GM19397 (cell line): ENCODE measurements at regions not wholly inside any gene's neighbourhood (a gene's known extent, or its start where the extent isn't known, plus 50 kb on each side); places are given as distances from the start of the nearest gene placed in this dataset.
"Not testable (repeated sequence)": the region's sequence is repeated elsewhere in the genome, so short reads cannot be mapped to it uniquely, and the experiment has no call there.

Source experiments
- ATAC-seq: cut with Tn5 transposase; IDR thresholded peaks from one replicate; pipeline ENCODE4 v1.9.1; 2021; ENCODE audit warnings: mild to moderate bottlenecking, moderate library complexity; ENCODE audit not compliant: unreplicated experiment

DNA sequence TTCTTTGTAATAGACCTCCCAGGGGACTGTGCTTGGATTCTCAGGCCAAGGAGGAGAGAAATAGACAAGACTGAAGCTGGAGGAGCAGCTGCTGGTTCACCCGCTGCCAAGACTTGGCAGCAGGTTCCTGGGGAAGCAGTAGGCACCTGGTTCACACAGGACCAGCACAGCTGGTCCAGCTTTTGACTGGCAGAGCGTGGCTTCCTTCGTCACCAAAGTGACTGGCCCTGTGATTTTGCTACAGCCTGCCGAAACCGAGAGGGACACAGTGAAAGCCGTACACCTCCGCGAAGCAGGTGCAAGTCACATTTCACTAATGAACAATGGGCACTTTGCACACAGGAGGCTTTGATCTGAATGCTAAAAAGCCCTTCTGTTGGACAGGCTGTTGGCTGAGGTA is 199.0 kb downstream of the RNF144B start:
- no peak for ATAC-seq

DNA sequence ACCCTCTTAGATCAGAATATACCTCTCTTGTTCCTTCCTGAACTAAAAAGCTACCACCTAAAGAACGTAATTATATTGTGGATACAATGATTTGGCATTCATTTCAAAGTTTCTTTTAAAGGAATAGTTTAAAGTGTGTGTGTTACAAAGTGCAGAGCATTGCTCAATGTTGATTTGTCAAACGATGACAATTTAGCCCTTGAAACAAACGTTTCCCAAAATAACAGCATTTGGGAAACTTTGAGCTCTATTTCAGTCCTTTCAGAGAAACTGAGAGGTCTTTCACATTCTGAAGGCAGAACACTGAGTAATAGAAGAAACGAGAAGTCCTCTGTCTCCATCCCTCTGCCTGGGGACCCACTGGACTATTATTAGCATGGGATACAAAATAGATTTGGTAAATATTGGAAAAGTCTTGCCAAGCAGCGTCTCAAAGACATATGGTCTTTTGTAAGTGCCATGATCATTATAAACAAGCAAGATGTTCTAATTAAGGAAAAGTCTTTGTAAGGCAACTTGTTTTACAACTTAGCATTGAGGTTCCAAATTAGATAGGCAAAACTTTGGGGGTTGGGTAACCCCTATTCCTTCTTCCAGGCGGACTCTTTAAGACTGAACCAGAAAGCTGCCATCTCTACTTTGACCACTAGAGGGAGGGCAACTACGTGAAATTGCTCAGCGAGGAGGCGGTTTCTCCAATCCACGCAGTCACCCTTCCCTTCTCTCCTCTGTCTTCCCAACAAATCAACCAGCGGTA is 208.8 kb downstream of the RNF144B start:
- ATAC-seq, result peak; percentile 81

DNA sequence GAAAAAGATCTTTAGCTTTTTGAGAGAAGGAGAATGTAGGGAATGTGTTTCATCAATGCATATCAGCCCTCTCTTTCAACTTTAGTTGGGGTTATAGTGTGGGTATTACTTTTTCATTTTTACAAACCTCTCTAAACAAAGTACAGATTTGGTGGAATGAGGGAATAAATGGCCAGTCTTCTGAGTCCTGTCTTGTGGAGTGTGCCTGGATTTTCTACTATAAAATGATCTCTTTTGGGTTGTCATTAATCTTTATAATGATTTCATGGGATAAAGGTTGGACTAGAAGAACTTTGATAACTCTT is 209.3 kb downstream of the RNF144B start:
- no peak for ATAC-seq

DNA sequence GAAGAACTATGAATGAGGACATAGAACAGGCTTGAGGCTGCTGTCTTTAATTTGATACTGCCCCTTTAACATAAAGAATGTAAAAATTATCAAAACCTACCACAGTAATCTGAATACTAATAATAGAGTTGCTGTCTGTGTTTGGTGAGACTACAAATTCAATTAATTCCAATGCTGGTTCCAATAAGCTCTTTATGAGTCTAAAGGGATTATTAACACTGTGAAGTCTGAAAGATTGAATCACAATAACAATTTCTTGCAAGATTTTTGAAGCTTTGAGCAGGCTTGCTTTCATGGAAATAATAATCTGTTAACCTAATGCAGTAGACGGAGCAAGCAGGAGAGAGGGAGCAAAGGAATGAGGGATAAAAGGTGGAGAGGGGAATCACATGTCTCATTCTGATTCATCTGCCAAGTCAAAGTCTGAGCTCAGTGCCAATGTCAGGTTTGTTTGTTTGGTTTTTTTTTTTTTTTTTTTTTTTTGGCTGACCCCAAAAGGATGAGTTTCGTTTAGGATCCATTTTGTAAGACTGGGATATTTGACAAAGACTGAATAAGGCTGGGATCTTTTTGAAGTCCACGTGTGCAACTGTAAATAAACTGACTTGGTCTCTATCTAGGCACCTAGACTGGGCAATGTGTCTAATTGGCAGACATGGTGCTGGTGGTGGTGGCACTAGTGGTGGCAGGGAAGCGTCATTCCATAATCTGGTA is 211.6 kb downstream of the RNF144B start:
- ATAC-seq, result no peak

DNA sequence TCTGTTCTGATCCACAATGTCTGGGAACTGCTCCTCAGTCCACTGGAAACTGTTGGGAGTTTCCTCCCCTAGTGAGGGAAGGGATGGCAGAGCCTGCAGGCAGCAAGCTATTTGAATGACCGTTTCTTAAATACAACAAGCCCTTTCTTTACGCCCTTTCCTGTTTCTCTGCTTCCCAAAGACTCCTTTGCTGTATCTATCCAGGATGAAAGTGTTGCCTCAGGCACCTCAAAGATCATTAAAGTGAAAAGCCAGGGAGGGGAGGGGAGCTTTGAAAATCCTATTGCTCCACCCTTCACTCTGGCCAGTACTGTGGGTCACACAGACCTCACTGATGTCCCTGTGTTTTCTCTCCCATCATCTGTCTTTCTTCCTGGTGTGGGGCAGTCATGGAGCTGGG is 213.1 kb downstream of the RNF144B start:
- ATAC-seq, result no peak

DNA sequence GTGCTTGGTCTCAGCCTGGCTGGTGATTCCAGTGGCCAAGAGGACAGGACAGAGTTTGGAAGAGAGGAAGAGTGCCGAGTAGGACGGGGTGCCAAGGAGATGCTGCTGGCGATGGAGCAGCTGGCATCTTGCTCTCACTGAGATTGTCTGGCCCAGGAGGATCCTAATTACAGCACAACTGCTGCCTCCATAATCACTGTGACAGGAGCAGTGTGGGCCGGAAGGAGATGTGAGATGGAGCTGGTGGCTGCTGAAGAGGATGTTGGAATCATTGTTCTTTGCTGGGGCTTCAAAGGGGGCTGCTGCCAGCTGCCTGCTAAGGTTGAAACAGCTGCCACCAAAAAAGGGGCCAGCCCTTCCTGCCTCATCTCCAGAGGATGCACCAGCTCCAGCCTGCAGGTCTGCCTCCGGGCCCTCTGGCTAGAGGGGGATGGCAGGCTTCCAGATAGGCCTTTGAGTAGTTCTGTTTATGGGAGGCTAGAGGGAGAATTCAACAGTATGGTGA is 214.4 kb downstream of the RNF144B start:
- ATAC-seq, result no peak

DNA sequence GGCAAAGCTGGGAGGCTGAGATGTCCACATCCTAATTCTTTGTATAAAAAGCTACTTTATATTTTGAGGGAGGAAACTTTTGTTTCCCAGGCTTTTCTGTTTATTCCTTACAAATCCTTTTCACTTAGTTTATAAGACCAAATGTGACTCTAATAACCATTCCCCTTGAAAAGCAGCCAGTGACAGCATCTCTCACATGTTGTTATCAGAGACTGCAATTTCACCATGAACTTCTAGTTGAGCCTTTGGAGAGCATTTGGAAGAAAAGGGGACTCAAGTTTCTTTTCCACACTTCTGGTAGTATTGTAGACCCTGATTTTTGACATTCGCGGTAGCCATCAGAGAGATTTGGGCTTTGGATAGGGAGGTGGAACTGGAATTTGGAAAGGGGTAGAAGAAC is 215.8 kb downstream of the RNF144B start:
- no peak for ATAC-seq

DNA sequence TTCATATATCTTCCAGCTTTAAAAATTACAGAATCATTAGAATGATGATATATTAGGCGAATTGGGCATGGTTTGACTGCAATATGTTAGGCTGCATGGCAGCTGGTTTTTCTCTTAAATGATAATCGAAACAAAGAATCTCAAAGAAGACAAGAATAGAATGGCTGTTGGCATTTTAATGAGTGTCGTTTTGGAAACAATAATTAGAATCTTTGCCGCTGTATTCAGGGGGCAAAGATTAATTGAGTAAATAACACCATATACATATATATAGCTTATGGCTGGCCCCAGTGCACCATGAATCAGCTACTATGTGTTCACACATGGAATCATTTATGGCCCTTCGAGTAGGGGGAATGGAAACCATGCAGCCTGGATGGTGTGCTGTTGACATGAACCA is 216.2 kb downstream of the RNF144B start:
- ATAC-seq, result no peak

DNA sequence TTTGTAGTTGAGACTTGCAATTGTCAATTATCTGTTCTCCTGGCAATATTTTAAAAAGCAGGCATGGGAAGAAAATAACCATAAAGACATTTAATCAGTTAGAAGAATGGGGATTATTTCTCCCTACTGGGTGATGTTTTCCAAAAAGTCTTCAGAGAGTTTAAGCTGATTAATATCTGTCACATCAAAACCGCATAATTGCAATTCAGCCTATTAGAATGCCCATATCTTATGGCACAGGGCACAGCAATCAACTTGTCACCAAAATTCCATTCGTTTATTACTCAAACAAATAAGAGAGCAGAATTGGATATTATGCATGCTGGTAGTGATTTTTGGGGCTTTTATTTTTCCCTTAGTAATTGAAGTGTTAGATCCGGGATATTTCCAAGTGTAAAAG is 218.7 kb downstream of the RNF144B start:
- no peak for ATAC-seq

DNA sequence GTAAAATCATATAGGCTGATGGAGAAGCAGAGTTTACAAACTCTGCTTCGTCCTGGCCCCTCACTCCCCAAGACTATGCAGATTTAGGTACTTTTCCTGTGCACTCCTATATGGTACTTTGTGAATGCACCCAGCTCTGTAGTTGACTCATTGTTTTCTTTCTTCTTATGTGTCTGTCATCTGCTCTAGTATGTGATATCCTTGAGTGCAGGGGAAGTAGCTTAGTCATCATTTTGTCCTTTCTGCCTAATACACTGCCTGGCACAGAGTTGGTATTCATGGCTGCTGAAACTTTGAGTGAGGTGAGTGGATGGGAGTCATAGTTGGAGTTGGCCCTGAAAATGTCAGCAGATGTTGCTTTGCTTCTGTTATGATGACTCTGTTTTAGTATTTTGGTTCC is 222.6 kb downstream of the RNF144B start:
- no peak for ATAC-seq

DNA sequence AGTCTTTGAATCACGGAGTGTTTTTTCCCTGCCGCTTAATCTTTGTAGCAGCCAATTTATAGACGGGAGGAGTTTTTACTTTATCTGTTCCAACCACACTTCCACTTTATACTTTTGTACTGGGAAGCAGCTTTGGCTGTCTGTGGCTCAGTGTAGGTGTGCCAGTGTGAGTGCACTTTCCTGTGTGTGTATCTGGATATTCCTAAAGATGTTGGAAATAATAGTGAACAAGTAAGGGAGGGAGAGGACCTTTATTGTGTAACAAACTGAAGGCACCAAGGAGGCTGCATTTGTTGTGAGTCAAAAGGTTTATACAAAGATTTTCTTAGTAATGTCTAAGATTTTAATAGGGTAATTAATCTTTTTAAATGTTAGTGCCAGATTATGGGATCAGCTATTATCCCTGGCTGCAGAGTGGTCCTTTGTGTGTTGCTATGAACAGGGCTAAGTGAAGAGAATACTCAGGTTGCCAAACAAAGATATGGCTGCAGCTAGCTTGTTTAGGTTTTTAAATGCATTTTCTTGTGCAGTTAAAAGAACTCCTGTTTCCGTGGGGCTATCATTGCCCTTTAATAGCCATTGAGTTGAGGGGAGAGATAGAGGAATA is 226.3 kb downstream of the RNF144B start:
- no peak for ATAC-seq

DNA sequence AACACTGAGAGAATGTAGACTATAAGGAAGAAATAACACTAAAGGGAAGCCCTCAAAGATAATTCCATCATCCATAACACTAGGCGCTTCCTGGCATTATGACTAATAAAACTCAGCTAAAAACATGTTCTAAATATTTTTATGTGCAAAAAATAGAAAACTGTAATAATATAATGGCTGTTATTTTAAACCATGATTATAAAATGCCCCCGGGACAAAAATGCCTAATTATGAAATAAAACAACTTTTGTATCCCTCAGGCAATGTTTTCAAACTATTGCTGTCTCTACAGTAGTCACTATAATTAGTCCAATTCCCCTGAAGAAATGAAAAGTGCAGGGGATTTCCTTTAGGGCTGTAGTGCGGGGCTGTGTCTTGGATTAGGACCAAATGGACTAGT is 242.4 kb downstream of the RNF144B start:
- ATAC-seq, result no peak

DNA sequence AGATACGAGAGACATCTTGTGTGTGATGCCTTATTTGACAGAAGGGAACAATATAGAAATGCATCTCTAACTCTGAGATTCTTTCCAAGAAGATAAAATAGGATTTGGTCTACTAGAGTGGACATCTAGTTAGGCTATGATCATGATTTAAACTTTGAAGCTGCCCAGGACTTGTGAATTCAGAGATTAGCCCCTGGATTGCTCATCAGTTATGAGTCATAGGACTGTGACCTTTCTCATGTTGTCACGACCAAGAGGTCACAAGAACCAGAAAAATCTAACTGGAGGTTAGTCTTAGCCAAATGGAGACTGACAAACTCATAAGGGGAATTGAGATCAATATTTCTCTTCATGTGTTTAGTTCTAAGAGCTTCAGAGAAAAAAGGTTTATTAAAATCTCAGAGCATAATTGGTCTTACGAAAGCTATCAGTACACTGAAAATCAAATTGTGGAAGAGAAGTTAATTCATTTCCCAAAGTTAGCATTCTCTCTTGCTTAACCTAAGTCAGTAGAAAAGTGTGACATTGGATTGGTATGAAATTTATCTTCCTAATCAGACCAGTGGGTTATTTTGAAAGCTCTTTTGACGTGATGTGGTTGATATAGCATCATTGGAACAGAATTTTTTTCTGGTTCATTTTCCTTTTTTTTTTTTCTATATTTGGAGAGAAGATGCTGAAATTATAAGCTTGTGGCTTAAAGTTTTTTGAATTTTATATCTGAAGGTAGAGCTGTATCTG is 245.7 kb downstream of the RNF144B start:
- no peak for ATAC-seq

DNA sequence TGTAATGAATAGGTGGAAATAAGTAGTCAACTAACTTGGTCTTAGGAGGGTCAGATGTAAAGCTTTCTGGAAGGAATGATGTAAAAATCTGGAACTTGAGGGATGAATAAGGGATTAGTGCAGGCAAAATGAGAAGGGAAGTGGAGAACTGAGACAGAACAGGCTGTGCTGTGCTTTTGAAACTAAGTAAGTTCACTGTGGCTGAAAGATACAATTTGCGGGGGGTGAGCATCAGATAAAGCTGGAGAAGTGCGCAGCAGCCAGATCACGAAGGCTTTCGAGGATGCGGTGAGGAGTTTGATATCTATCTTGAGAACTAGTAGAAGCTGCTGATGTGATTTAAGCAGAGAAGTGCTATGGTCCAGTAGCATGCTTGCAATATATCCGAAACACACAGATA is 247.8 kb downstream of the RNF144B start:
- no peak for ATAC-seq

DNA sequence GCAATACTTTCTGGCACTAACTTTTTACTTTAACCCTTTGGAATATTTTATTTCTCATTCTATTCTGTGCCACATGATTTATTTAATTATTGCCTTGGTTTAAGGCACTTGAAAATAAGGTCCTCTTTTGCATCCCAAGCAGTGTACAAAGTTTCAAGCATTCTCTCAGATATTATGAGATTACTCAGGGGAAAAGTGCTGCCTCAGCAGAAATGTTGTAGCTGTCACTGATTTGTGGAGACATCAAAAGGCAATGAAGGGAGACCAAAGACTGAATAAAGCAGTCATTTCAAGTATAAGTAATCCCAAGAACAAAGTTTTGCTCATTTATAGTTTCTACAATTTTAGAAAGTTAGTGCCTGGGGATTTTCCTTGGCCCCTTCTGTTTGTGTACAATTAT is 253.0 kb downstream of the RNF144B start:
- no peak for ATAC-seq

DNA sequence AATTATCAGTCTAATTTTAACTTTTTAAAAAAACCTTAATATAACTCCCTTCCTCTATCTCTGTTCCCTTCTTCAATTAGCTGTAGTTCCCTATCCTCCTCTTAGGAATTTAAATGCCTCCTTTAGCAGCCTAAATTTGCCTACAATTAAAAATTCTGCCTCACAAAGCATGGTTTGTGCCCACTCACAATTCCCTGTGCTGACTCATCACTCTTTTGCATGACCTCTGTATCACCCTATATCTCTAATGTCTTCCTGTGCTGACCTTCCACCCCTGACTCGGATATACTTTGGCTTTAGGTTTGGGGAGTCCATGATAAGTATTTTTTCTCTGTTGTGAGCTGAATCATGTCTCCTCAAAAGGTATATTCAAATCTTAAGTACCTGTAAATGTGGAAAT is 253.6 kb downstream of the RNF144B start:
- ATAC-seq, result no peak

DNA sequence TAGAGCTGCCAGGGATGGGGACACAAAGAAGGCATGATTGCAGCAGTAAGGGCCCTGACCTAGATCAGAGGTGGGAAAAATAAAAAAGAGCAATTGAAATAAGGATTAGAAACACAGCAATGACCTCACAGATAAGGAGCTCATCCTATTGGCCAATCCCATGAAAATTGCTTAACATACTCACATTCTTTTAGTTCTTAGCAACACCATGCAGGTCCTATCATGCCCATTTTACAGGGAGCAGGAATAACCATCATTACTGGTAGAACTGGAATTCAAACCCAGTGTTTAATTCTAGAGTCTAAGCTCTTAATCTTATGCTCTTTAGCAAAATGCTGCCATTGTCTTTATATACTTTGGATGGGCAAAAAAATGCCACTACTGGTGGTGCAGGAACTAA is 267.7 kb downstream of the RNF144B start:
- no peak for ATAC-seq

DNA sequence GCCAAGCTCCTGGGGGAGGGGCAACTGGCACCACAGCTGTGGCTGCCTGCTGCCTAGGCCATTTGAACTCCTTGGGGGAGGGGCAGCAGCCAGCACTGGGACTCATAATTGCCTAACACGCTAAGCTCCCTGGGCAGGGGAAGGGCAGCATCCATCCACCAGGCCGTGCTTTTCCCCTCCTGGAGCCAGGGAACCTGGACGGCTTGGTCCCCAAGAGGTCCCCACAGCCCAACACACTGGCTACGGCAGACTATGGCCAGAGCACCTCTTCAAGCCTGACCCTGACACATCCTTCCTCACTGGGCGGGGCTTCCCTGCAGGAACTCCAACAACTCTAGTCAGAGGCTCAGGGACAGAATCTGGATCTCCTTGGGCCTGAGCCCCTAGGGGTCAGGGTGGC is 269.4 kb downstream of the RNF144B start:
- no peak for ATAC-seq

DNA sequence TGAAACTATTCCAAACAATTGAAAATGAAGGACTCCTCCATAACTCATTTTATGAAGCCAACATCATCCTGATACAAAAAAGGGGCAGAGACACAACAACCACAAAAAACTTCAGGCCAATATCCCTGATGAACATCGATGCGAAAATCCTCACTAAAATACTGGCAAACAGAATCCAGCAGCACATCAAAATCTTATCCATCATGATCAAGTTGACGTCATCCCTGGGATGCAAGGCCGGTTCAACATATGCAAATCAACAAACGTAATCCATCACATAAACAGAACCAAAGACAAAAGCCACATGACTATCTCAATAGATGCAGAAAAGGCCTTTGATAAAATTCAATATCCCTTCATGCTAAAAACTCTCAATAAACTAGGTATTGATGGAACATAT is 272.8 kb downstream of the RNF144B start:
- ATAC-seq, result not testable (repeated sequence)

DNA sequence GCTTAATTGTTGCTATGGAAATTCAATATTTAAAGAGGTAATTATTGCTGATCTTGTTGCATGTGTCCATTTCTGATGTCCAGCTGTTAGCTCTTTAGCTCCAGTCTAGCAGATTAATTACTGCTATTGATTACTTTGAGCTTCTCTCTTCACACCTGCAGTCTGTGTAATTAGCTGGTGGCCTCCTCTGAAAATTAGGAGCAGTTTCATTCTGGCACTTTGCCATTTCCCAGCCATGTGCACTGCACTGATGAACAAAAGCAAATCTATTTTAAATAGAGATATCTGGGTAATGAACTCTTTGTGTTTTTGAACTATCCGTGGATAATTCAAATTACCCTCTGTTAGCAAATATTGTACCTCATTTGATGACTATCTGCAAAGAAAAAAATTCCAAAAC is 275.9 kb downstream of the RNF144B start:
- ATAC-seq, result no peak

DNA sequence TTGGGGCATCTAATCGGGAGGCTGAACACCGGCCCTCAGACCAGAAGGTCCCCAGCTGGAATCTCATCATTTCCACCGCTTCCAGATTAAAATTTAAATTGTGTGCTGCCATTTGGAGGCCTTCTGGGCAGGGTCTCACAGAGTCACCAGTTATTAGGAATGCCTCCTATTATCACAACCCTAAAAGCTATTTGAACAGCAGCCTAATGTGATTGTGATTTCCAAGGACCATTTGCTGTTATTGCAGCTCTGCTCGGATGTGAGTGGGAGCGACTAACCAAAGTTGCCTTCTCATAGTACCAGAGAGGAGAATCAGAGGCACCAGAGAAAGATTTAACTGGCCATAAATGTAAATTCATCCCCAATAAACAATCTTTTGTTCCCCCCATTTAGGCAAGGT is 277.3 kb downstream of the RNF144B start:
- no peak for ATAC-seq

DNA sequence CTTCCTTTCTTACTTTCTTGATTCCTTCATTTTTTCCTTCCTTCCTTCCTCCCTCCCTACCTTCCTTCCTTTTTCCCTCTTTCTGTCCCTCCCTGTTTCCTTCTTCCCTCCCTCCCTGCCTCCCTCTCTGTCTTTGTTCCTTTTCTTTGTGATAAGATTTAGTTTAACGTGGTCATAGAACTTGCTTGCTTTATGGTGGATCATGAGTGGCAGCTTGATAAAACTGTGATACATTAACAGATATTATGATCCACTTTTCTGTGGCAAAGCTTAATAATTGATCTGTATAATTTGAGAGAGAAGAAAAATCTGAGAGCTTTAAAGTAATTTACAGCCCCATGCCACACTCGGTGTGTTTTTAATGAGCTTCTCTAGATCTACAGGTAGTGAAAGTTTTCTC is 280.5 kb downstream of the RNF144B start:
- ATAC-seq, result no peak
